ENCODE measurements at regions not wholly inside any gene's neighbourhood (a gene's known extent, or its start where the extent isn't known, plus 50 kb on each side); places are given as distances from the start of the nearest gene placed in this dataset.

DNA sequence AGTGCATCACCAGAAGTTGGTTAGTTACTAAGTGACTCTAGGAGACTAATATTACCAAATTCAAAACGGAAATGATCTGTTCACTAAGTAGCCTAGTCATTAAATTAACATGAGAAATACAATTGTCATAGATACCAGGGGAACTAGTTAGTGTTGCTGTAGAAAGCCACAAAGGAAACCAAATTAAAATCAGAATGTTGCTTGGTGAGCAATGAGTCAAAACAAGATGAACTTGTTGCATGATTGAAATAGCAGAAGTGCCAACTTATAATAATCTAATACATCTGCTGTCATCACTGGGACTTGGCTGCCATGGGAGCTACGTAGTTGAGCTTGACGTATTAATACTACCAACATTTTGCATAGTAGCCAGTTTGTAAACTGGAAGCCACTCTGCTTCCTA, 458.1 kb downstream of the DIPK2A start:
- Mint-ChIP-seq H3K4me1 (ENCODE audit: insufficient read depth, unreplicated experiment) (no peaks in the 10 kb centered on the region), H3K27me3 (ENCODE audit: insufficient read depth, unreplicated experiment) (peaks cover 12% of the 10 kb centered on the region), H3K36me3 (ENCODE audit: insufficient read depth, unreplicated experiment) (no peaks in the 10 kb centered on the region), H3K27ac (ENCODE audit: low read depth, unreplicated experiment) (no peak overlapping the region), H3K4me3 (ENCODE audit: unreplicated experiment) (no peak overlapping the region), H3K9me3 (ENCODE audit: unreplicated experiment) (no peaks in the 10 kb centered on the region)
- ChIA-PET POLR2A (interaction anchor here (0.7 kb wide), 1 partner anchor 12 kb away, joined by 4 read pairs; no protein-coding TSS in a partner anchor), CTCF (no interaction called here)
- DNase-seq (ENCODE audit: unreplicated experiment), result no peak
- no TSS peak for BruUV-seq (replicated peaks)
- TF ChIP-seq, protein P1, sequence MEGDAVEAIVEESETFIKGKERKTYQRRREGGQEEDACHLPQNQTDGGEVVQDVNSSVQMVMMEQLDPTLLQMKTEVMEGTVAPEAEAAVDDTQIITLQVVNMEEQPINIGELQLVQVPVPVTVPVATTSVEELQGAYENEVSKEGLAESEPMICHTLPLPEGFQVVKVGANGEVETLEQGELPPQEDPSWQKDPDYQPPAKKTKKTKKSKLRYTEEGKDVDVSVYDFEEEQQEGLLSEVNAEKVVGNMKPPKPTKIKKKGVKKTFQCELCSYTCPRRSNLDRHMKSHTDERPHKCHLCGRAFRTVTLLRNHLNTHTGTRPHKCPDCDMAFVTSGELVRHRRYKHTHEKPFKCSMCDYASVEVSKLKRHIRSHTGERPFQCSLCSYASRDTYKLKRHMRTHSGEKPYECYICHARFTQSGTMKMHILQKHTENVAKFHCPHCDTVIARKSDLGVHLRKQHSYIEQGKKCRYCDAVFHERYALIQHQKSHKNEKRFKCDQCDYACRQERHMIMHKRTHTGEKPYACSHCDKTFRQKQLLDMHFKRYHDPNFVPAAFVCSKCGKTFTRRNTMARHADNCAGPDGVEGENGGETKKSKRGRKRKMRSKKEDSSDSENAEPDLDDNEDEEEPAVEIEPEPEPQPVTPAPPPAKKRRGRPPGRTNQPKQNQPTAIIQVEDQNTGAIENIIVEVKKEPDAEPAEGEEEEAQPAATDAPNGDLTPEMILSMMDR (IDR thresholded peaks at IDR 0.05; ENCODE audit: unreplicated experiment), result no peak
- intact Hi-C loops (cut with micrococcal nuclease), result no loop called here

DNA sequence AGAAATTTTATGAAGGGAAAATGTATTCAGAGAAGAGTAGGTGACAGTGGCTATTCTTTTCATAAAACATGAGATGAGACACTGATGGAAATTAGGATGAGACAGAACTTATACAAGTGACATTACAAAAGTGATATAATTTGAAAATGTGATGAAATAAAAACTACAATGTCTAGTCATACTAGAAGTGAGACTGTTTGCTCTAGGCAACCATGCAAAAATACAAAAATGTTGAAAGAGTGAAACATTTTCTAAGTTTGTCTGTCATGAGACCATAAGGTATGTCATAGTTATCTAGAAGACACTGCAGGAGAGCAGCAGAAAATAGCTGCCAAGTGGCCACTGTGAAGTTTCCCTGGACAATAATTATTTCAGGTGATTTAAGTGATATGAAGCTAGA, 459.5 kb downstream of the DIPK2A start:
- Mint-ChIP-seq H3K27me3 (ENCODE audit: insufficient read depth, unreplicated experiment) (peaks cover 12% of the 10 kb centered on the region), H3K9me3 (ENCODE audit: unreplicated experiment) (no peaks in the 10 kb centered on the region), H3K4me3 (ENCODE audit: unreplicated experiment) (no peak overlapping the region), H3K36me3 (ENCODE audit: insufficient read depth, unreplicated experiment) (no peaks in the 10 kb centered on the region), H3K27ac (ENCODE audit: low read depth, unreplicated experiment) (no peak overlapping the region), H3K4me1 (ENCODE audit: insufficient read depth, unreplicated experiment) (no peaks in the 10 kb centered on the region)
- DNase-seq (ENCODE audit: unreplicated experiment), result no peak
- intact Hi-C loops (cut with micrococcal nuclease), result no loop called here
- BruUV-seq (replicated peaks), result no TSS peak
- ChIA-PET CTCF (no interaction called here), POLR2A (no interaction called here)
- TF ChIP-seq, protein P1 (IDR thresholded peaks at IDR 0.05; ENCODE audit: unreplicated experiment), result no peak

DNA sequence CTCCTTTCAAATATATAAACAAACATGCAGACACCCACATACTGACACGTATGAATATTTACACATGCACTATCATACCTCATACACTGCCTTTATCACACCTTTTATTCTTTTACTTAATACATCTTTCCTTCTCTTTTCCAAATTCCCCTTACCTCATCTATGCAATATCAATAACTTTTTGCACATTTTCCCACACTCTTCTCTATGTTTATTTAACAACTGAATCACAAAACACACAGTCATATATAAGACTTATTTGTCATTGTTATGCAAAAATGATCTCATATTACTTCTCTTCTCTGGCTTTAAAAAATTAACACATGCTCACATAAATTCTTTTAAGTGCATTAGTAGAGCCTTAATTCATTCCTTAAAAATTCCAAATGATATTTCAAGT, 461.4 kb downstream of the DIPK2A start:
- Mint-ChIP-seq H3K4me3 (ENCODE audit: unreplicated experiment) (no peak overlapping the region), H3K36me3 (ENCODE audit: insufficient read depth, unreplicated experiment) (no peaks in the 10 kb centered on the region), H3K9me3 (ENCODE audit: unreplicated experiment) (no peaks in the 10 kb centered on the region), H3K4me1 (ENCODE audit: insufficient read depth, unreplicated experiment) (no peaks in the 10 kb centered on the region), H3K27ac (ENCODE audit: low read depth, unreplicated experiment) (no peak overlapping the region), H3K27me3 (ENCODE audit: insufficient read depth, unreplicated experiment) (peaks cover 12% of the 10 kb centered on the region)
- BruUV-seq (replicated peaks), result no TSS peak
- TF ChIP-seq, protein P1 (IDR thresholded peaks at IDR 0.05; ENCODE audit: unreplicated experiment), result no peak
- no peak for DNase-seq (ENCODE audit: unreplicated experiment)
- intact Hi-C loops (cut with micrococcal nuclease), result no loop called here
- ChIA-PET POLR2A (no interaction called here), CTCF (no interaction called here)

DNA sequence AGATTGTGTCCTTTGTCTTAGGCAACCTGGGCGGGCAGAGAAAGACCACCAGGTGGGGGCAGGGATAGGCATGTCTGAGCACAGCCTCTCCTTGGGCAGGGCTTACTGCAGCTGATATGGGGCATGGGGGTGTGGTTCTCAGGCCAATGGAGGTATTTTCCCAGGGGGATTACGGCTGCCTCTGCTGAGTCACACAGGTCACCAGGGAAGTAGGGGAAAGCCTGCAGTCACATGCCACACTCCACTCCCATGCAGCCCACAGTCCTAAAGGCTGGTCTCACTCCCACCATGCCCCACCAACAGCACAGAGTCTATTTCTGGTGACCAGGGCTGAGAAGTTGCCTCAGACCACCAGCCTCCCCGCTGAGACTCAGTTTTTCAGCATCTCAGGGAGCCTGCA, 466.4 kb downstream of the DIPK2A start:
- intact Hi-C loops (cut with micrococcal nuclease), result no loop called here
- Mint-ChIP-seq H3K4me1 (ENCODE audit: insufficient read depth, unreplicated experiment) (no peaks in the 10 kb centered on the region), H3K4me3 (ENCODE audit: unreplicated experiment) (no peak overlapping the region), H3K36me3 (ENCODE audit: insufficient read depth, unreplicated experiment) (no peaks in the 10 kb centered on the region), H3K9me3 (ENCODE audit: unreplicated experiment) (no peaks in the 10 kb centered on the region), H3K27me3 (ENCODE audit: insufficient read depth, unreplicated experiment) (no peaks in the 10 kb centered on the region), H3K27ac (ENCODE audit: low read depth, unreplicated experiment) (no peak overlapping the region)
- CTCF ChIA-PET, result interaction anchor here (0.5 kb wide), 1 partner anchor 271 kb away, joined by 3 read pairs; no protein-coding TSS in a partner anchor
- POLR2A ChIA-PET, result no interaction called here
- no peak for DNase-seq (ENCODE audit: unreplicated experiment)
- TF ChIP-seq, protein P1 (IDR thresholded peaks at IDR 0.05; ENCODE audit: unreplicated experiment), result no peak
- BruUV-seq (replicated peaks), result no TSS peak
